ENCODE measurements at regions not wholly inside any gene's neighbourhood (a gene's known extent, or its start where the extent isn't known, plus 50 kb on each side); places are given as distances from the start of the nearest gene placed in this dataset.

DNA sequence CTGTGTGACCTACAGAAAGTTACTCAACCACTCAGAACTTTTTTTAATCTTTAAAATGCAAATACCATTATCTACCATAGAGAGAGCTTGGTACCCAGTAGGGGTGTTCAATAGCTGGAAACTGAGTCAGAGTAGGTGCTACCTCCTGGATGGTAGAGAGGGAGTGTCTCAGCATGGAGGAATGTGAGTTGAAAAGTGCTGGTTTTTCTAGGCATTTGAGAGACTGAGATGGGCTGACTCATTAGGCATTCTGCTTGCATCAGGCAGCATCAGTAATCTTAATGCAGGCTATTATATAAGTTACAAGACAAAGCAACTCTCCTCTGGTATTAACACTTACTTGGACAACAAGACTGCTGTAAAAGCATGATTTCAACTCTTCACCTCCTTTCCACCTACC is 70.9 kb upstream of the ARHGEF9 start:
- no peak for TF ChIP-seq CTCF (conservative IDR thresholded peaks at IDR 0.05)
- no peak for TF ChIP-seq EZH2 (IDR thresholded peaks at IDR 0.05; ENCODE audit: low read depth)
